Adrenal gland (tissue), 9 donors: ENCODE measurements at regions not wholly inside any gene's neighbourhood (a gene's known extent, or its start where the extent isn't known, plus 50 kb on each side); places are given as distances from the start of the nearest gene placed in this dataset.

Experiments used
- DNase-seq, 7 donors: peaks; one replicate each; pipeline ENCODE4 v3.0.0-alpha.2; 2019 to 2020
- H3K27ac ChIP-seq, 5 donors: fragments of 200-600 bp; sonication (generic) in 4 of 5; 1 replicate in 3 of 5; 2 replicates in 2 of 5; pipeline versions ENCODE4 v1.5.1 to v1.8.0; 2016 to 2020; ENCODE audit warnings: mild to moderate bottlenecking in 1 of 5
- H3K27me3 ChIP-seq: fragments of 200-600 bp; 2 replicates; pipeline ENCODE4 v1.8.0; 2021
- H3K36me3 ChIP-seq, 2 donors: fragments of 200-600 bp; replicated peaks in 1 of 2; 1 replicate in 1 of 2; 2 replicates in 1 of 2; pipeline versions ENCODE4 v1.5.1 to v1.8.0; 2018 to 2022
- H3K4me1 ChIP-seq, 2 donors: fragments of 200-600 bp; replicated peaks in 1 of 2; 1 replicate in 1 of 2; 2 replicates in 1 of 2; pipeline versions ENCODE4 v1.5.1 to v1.8.0; 2018 to 2021
- H3K4me3 ChIP-seq, 4 donors: fragments of 200-600 bp; sonication (generic) in 3 of 4; one replicate each; pipeline ENCODE4 v1.5.1; 2016 to 2018
- H3K9me3 ChIP-seq, 3 donors: fragments of 200-600 bp; sonication (generic) in 1 of 3; replicated peaks in 1 of 3; 1 replicate in 2 of 3; 2 replicates in 1 of 3; pipeline versions ENCODE4 v1.5.1 to v1.8.0; 2016 to 2021
- POLR2A ChIP-seq, 2 donors: fragments of 450-650 bp; IDR thresholded peaks; one replicate each; pipeline ENCODE4 v1.6.1; 2017; ENCODE audit warnings: antibody characterized with exemption in 2 of 2, mild to moderate bottlenecking in 2 of 2, moderate library complexity in 1 of 2
- WGBS, 4 donors: extraction: QIAGEN DNeasy Blood & Tissue Kit in 2 of 4; methylation state at CpG; one replicate each; pipeline versions ENCODE4 v1.1.5 to v1.1.7; 2013 to 2017; 5-methylcytosine and 5-hydroxymethylcytosine counted together
- intact Hi-C, 2 donors: fragments of 100-400 bp; cut with DNase I; formaldehyde crosslinking; loops; one replicate each; pipeline versions ENCODE4 v1.14.1 to v1.15.0; 2022 to 2023
- TF ChIP-seq, protein P1 (sequence below), 6 experiments: fragments of 450-650 bp in 4 of 6; fragments of 200-600 bp in 2 of 6; sonication (generic) in 1 of 6; IDR thresholded peaks; 1 replicate in 5 of 6; 2 replicates in 1 of 6; pipeline versions ENCODE4 v1.5.1 to v1.8.0; 2016 to 2021; ENCODE audit warnings: antibody characterized with exemption in 6 of 6, mild to moderate bottlenecking in 2 of 6, moderate library complexity in 1 of 6
- donor health status: healthy with polysubstance abuse.
- donor health status: Bipolar disorder and iron deficiency.
- donor health status: DM: yes; HTN: yes; CAD: no.
- donor health status: DM: no; HTN: no; CAD: no.
- donor health status: DM: no; HTN: no; CAD: no.

DNA sequence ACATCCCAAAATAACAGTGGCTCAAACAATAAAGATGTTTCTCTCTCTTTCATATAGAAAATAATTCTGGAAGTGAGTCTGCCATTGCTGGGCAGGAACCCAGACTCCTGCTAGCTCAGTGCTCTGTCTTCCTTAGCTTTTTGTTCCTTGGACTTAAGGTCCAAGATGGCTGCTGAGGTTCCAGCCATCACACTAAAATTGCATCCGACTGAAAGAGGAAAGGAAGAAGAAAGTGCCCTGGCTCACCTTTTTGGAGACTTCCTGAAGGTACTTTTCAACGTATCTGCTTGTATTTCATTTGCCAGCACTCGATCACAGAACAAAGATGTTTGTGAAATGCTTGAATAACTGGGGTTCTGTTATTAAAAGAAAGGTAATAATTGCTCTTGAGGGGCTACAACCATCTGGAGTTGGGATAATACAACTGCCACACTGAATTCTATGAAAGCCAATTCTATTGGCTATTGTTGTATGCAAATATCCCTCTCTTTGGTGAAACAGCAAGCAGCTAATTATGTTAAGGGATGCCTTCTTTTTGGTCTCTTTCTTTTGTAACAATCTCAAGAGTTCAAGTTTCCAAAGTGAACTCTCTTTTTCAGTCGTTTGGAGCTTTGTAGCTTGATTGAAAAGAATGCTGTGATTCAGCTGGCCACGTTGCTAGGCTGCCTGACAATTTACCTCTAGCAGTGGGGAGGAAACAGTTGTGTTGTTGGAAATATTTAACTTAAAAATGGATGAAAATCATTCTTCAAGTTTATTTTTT, 83.9 kb downstream of the BAMBI start:
- no peaks in the 10 kb centered on the region for H3K4me1 ChIP-seq
- WGBS, 4 donors = 61 to 66% (median 65%) methylated on average over 5 of the region's 5 CpGs
- no peaks in the 10 kb centered on the region for H3K9me3 ChIP-seq
- no peaks in the 10 kb centered on the region for H3K27me3 ChIP-seq
- no peak overlapping the region for H3K4me3 ChIP-seq
- no peak overlapping the region for H3K27ac ChIP-seq
- intact Hi-C loops = no loop called here
- TF ChIP-seq, protein P1, sequence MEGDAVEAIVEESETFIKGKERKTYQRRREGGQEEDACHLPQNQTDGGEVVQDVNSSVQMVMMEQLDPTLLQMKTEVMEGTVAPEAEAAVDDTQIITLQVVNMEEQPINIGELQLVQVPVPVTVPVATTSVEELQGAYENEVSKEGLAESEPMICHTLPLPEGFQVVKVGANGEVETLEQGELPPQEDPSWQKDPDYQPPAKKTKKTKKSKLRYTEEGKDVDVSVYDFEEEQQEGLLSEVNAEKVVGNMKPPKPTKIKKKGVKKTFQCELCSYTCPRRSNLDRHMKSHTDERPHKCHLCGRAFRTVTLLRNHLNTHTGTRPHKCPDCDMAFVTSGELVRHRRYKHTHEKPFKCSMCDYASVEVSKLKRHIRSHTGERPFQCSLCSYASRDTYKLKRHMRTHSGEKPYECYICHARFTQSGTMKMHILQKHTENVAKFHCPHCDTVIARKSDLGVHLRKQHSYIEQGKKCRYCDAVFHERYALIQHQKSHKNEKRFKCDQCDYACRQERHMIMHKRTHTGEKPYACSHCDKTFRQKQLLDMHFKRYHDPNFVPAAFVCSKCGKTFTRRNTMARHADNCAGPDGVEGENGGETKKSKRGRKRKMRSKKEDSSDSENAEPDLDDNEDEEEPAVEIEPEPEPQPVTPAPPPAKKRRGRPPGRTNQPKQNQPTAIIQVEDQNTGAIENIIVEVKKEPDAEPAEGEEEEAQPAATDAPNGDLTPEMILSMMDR (IDR thresholded peaks at IDR 0.05) = no peak
- no peak for DNase-seq
- H3K36me3 ChIP-seq = no peaks in the 10 kb centered on the region

DNA sequence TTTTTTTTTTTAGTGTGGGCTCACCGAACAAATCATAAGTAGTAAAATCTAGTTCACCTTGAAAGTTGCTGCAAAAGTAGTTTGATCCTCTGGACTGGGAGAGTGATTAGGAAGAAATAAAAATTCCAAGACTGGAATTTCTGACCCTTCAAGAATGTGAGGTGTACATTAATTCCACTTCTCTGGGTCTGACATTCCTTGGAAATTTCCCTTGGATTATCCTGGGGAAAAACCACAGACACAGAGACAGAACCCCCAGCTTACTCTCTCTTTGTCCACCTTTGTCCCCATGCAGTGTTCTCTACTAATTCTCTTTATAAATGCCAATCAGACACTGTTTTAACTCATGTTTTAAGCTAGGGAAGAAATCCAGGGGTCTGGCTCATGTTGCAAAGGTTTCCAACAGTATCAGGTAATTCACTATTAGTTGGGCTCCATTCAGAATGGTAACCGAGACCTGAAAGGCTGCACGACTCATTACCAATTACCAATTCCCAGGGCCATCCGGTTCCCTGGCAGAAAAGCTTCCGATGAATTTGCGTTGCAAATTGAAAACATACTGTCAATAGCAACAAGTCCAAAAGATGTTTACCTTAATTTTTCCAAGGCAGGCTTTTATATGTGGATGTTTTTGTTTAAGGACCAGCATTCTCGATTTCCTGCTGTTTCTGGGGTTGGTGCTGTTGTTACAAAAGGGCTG, 86.3 kb downstream of the BAMBI start:
- DNase-seq = no peak
- Histone ChIP-seq H3K4me1 (no peaks in the 10 kb centered on the region), H3K27me3 (no peaks in the 10 kb centered on the region), H3K36me3 (no peaks in the 10 kb centered on the region), H3K27ac (no peak overlapping the region), H3K9me3 (no peaks in the 10 kb centered on the region), H3K4me3 (no peak overlapping the region)
- 74 to 79% (median 75%) methylated on average over 7 of the region's 7 CpGs for WGBS, 4 donors
- intact Hi-C loops = no loop called here
- no peak for TF ChIP-seq POLR2A (IDR thresholded peaks at IDR 0.05)

DNA sequence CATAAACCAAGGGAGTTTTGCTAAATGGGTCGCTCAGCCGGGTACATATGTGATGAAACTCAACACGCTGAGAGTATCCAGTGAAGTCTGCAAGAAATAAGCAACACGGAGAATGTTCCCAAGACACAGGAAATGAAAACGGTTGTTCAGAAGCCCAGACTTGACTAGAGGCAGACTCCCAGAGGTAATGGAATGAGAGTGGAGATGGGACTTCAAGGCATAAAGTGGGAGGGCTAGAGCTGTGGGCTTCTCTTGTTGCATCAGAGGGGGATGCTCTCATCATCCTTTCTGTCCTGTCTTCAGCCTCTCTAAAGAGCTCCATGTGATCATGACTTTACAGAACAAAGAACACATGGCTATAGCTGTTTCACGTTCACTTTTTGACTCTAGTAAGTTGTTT, 88.3 kb downstream of the BAMBI start:
- no peak overlapping the region for H3K4me3 ChIP-seq
- no peaks in the 10 kb centered on the region for H3K4me1 ChIP-seq
- WGBS, 4 donors = 56 to 82% (median 70%) methylated on average over 6 of the region's 6 CpGs
- H3K36me3 ChIP-seq = no peaks in the 10 kb centered on the region
- DNase-seq = no peak
- no peaks in the 10 kb centered on the region for H3K27me3 ChIP-seq
- H3K9me3 ChIP-seq = no peaks in the 10 kb centered on the region
- no peak for TF ChIP-seq POLR2A (IDR thresholded peaks at IDR 0.05)
- TF ChIP-seq, protein P1 (IDR thresholded peaks at IDR 0.05) = no peak
- intact Hi-C loops = no loop called here
- H3K27ac ChIP-seq = no peak overlapping the region

DNA sequence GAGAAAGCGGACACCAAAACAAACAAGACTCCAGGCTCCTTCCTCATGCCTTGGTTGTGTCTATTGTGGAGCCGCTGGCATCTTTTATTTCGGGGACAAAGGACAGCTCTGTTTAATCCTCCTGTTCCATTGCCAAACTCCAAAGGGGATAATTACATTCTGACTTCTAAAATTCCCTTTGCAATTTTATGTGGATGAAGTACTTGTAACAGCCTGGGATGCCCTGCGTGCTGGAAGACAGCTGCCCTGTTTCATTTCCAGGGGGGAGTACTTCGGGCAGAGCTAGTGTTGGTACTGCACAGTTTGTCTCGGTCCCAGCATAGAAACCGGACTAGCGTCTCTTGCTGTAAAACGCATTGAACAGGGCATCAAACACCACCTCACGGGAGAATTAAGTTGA, 90.9 kb downstream of the BAMBI start:
- no peaks in the 10 kb centered on the region for H3K36me3 ChIP-seq
- 81 to 92% (median 91%) methylated on average over 10 of the region's 10 CpGs for WGBS, 4 donors
- H3K9me3 ChIP-seq = no peaks in the 10 kb centered on the region
- H3K4me3 ChIP-seq = no peak overlapping the region
- no peaks in the 10 kb centered on the region for H3K4me1 ChIP-seq
- H3K27me3 ChIP-seq = no peaks in the 10 kb centered on the region
- TF ChIP-seq, protein P1 (IDR thresholded peaks at IDR 0.05) = no peak
- no peak for TF ChIP-seq POLR2A (IDR thresholded peaks at IDR 0.05)
- intact Hi-C loops = no loop called here
- H3K27ac ChIP-seq = no peak overlapping the region
- DNase-seq = no peak
